ENCODE measurements at regions not wholly inside any gene's neighbourhood (a gene's known extent, or its start where the extent isn't known, plus 50 kb on each side); places are given as distances from the start of the nearest gene placed in this dataset.
"Not testable (repeated sequence)": the region's sequence is repeated elsewhere in the genome, so short reads cannot be mapped to it uniquely, and the experiment has no call there.

- DNase-seq: no peak
These were observed 127.7 kb downstream of the ALDH8A1 start for GRCh38 chr6:134821928-134822864.

- no peak for DNase-seq
These were observed 128.5 kb downstream of the ALDH8A1 start for GRCh38 chr6:134821397-134821796.

GRCh38 chr6:134819863-134820800, 129.8 kb downstream of the ALDH8A1 start:
- DNase-seq: no peak

GRCh38 chr6:134819236-134819635, 130.7 kb downstream of the ALDH8A1 start:
- DNase-seq: no peak

- no peak for DNase-seq
These were observed 132.5 kb downstream of the ALDH8A1 start for GRCh38 chr6:134817448-134817847.

- DNase-seq: no peak
These were observed 133.1 kb downstream of the ALDH8A1 start for GRCh38 chr6:134816780-134817179.

- DNase-seq: no peak
These were observed 133.6 kb downstream of the ALDH8A1 start for GRCh38 chr6:134816300-134816699.

GRCh38 chr6:134814076-134814695, 135.7 kb downstream of the ALDH8A1 start:
- DNase-seq: no peak

- DNase-seq: no peak
These were observed 136.8 kb downstream of the ALDH8A1 start for GRCh38 chr6:134813146-134813545.

- no peak for DNase-seq
These were observed 139.5 kb downstream of the ALDH8A1 start for GRCh38 chr6:134810402-134810801.

GRCh38 chr6:134809130-134809529, 140.8 kb downstream of the ALDH8A1 start:
- no peak for DNase-seq

GRCh38 chr6:134806180-134806798, 143.6 kb downstream of the ALDH8A1 start:
- no peak for DNase-seq

GRCh38 chr6:134805168-134805567, 144.7 kb downstream of the ALDH8A1 start:
- no peak for DNase-seq

GRCh38 chr6:134804311-134804710, 145.6 kb downstream of the ALDH8A1 start:
- DNase-seq: not testable (repeated sequence)

- DNase-seq: no peak
These were observed 147.4 kb downstream of the ALDH8A1 start for GRCh38 chr6:134802426-134803058.

GRCh38 chr6:134797400-134798113, 152.3 kb downstream of the ALDH8A1 start:
- no peak for DNase-seq

GRCh38 chr6:134795691-134796090, 154.2 kb downstream of the ALDH8A1 start:
- DNase-seq: no peak

- DNase-seq: no peak
These were observed 154.9 kb downstream of the ALDH8A1 start for GRCh38 chr6:134795001-134795400.

GRCh38 chr6:134791243-134791843, 158.6 kb downstream of the ALDH8A1 start:
- DNase-seq: not testable (repeated sequence)

GRCh38 chr6:134787261-134787877, 162.5 kb downstream of the ALDH8A1 start:
- DNase-seq: no peak
